ENCODE measurements at regions not wholly inside any gene's neighbourhood (a gene's known extent, or its start where the extent isn't known, plus 50 kb on each side); places are given as distances from the start of the nearest gene placed in this dataset.

GRCh38 chr5:120139039-120139438 is 325.1 kb upstream of the PRR16 start (continued):
- TF ChIP-seq CREM (IDR thresholded peaks at IDR 0.05) = peak; percentile 49; the same call in 1 of the 2 replicates
- TF ChIP-seq CREM (CRISPR knock-in tag; IDR thresholded peaks at IDR 0.05) = no peak
- no peak for TF ChIP-seq ZNF350 (CRISPR knock-in tag; IDR thresholded peaks at IDR 0.05; ENCODE audit: borderline replicate concordance, low read depth)
- TF ChIP-seq, protein P1, sequence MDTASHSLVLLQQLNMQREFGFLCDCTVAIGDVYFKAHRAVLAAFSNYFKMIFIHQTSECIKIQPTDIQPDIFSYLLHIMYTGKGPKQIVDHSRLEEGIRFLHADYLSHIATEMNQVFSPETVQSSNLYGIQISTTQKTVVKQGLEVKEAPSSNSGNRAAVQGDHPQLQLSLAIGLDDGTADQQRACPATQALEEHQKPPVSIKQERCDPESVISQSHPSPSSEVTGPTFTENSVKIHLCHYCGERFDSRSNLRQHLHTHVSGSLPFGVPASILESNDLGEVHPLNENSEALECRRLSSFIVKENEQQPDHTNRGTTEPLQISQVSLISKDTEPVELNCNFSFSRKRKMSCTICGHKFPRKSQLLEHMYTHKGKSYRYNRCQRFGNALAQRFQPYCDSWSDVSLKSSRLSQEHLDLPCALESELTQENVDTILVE (CRISPR knock-in tag; IDR thresholded peaks at IDR 0.05) = 0 out of 2 replicates have a peak, but pooled peaks have one; percentile 49
- no peak for TF ChIP-seq ZNF382 (CRISPR knock-in tag; IDR thresholded peaks at IDR 0.05; ENCODE audit: borderline replicate concordance)
- no peak for TF ChIP-seq BATF2 (CRISPR knock-in tag; IDR thresholded peaks at IDR 0.05)
- TF ChIP-seq, protein P2, sequence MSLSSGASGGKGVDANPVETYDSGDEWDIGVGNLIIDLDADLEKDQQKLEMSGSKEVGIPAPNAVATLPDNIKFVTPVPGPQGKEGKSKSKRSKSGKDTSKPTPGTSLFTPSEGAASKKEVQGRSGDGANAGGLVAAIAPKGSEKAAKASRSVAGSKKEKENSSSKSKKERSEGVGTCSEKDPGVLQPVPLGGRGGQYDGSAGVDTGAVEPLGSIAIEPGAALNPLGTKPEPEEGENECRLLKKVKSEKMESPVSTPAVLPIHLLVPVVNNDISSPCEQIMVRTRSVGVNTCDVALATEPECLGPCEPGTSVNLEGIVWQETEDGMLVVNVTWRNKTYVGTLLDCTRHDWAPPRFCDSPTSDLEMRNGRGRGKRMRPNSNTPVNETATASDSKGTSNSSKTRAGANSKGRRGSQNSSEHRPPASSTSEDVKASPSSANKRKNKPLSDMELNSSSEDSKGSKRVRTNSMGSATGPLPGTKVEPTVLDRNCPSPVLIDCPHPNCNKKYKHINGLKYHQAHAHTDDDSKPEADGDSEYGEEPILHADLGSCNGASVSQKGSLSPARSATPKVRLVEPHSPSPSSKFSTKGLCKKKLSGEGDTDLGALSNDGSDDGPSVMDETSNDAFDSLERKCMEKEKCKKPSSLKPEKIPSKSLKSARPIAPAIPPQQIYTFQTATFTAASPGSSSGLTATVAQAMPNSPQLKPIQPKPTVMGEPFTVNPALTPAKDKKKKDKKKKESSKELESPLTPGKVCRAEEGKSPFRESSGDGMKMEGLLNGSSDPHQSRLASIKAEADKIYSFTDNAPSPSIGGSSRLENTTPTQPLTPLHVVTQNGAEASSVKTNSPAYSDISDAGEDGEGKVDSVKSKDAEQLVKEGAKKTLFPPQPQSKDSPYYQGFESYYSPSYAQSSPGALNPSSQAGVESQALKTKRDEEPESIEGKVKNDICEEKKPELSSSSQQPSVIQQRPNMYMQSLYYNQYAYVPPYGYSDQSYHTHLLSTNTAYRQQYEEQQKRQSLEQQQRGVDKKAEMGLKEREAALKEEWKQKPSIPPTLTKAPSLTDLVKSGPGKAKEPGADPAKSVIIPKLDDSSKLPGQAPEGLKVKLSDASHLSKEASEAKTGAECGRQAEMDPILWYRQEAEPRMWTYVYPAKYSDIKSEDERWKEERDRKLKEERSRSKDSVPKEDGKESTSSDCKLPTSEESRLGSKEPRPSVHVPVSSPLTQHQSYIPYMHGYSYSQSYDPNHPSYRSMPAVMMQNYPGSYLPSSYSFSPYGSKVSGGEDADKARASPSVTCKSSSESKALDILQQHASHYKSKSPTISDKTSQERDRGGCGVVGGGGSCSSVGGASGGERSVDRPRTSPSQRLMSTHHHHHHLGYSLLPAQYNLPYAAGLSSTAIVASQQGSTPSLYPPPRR (CRISPR knock-in tag; IDR thresholded peaks at IDR 0.05; ENCODE audit: borderline replicate concordance) = no peak
- TF ChIP-seq YEATS2 (CRISPR knock-in tag; IDR thresholded peaks at IDR 0.05; ENCODE audit: borderline replicate concordance) = peak; percentile 43; the same call in 1 of the 2 replicates
- 0 out of 2 replicates have a peak, but pooled peaks have one; percentile 35 for TF ChIP-seq HMGXB3 (CRISPR knock-in tag; IDR thresholded peaks at IDR 0.05; ENCODE audit: borderline replicate concordance)
- no peak for TF ChIP-seq ZNF746 (CRISPR knock-in tag; IDR thresholded peaks at IDR 0.05)
- no peak for TF ChIP-seq ZBTB20 (CRISPR knock-in tag; IDR thresholded peaks at IDR 0.05; ENCODE audit: borderline replicate concordance, low read depth)
- TF ChIP-seq SP2 (CRISPR knock-in tag; IDR thresholded peaks at IDR 0.05) = no peak
- peak; percentile 99 for TF ChIP-seq BCL6 (CRISPR knock-in tag; IDR thresholded peaks at IDR 0.05)
- peak in 1 of 2 experiments; percentile 63; a peak in 1 of 4 replicates for TF ChIP-seq KLF16 (CRISPR knock-in tag; IDR thresholded peaks at IDR 0.05)
- TF ChIP-seq KDM6A (CRISPR knock-in tag; IDR thresholded peaks at IDR 0.05; ENCODE audit: low read depth) = no peak
- TF ChIP-seq DMAP1 (CRISPR knock-in tag; IDR thresholded peaks at IDR 0.05) = no peak
- TF ChIP-seq ZNF788 (CRISPR knock-in tag; IDR thresholded peaks at IDR 0.05; ENCODE audit: borderline replicate concordance) = no peak
- TF ChIP-seq, protein P3, sequence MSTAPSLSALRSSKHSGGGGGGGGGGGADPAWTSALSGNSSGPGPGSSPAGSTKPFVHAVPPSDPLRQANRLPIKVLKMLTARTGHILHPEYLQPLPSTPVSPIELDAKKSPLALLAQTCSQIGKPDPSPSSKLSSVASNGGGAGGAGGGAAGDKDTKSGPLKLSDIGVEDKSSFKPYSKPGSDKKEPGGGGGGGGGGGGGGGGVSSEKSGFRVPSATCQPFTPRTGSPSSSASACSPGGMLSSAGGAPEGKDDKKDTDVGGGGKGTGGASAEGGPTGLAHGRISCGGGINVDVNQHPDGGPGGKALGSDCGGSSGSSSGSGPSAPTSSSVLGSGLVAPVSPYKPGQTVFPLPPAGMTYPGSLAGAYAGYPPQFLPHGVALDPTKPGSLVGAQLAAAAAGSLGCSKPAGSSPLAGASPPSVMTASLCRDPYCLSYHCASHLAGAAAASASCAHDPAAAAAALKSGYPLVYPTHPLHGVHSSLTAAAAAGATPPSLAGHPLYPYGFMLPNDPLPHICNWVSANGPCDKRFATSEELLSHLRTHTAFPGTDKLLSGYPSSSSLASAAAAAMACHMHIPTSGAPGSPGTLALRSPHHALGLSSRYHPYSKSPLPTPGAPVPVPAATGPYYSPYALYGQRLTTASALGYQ (CRISPR knock-in tag; IDR thresholded peaks at IDR 0.05) = no peak

Measured in HepG2 (cell line).